Cardiac septum (tissue), 1 donor: ENCODE measurements at regions not wholly inside any gene's neighbourhood (a gene's known extent, or its start where the extent isn't known, plus 50 kb on each side); places are given as distances from the start of the nearest gene placed in this dataset.
A peak's percentile ranks its signal among the peaks of the same experiment; 100 is the strongest.
"Not testable (repeated sequence)": the region's sequence is repeated elsewhere in the genome, so short reads cannot be mapped to it uniquely, and the experiment has no call there.

Experiments
- DNase-seq: peaks from one replicate; pipeline ENCODE4 v3.0.0-alpha.2; 2020; ENCODE audit warnings: low spot score
- intact Hi-C: fragments of 100-400 bp; cut with DNase I; formaldehyde crosslinking; loops from one replicate; pipeline ENCODE4 v1.14.0; 2022
- donor health status: DM: no; HTN: no; CAD: no.

DNA sequence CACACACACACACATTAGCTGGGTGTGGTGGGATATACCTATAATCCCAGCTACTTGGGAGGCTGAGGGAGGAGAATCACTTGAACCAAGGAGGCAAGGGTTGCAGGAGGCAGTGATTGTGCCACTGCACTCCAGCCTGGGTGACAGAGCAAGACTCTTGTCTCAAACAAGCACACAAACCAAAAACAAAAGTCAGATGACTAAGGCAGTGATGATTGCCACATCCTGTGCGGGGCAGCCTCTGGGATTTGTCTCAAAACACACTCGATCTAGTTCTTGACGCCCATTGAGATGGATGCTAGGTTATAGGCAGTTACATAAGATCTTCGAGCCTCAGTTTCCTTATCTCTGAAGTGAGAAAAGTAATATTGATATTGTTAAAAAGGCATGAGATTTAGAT is 57.8 kb upstream of the NBPF8 start:
- DNase-seq, intact Hi-C loops: not testable (repeated sequence)

DNA sequence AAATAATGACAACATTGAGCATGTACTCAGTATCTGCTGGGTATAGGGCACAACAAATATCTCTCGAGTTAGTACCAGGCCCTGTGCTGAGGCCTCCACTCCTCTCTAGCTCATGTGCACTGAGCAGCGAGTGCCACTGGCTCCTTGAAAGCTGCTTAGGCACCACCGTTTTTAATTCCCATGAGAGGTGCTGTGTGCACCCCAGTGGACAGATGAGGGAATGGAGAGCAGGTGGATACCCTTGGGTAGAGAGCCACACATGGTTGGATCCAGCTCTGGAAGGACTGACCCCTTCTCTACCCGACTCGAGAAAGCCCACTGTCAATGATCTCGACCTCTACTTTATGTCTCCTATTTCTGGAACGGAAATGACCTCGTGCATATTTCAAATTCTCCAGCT is 58.7 kb upstream of the NBPF8 start:
- DNase-seq, result not testable (repeated sequence)

DNA sequence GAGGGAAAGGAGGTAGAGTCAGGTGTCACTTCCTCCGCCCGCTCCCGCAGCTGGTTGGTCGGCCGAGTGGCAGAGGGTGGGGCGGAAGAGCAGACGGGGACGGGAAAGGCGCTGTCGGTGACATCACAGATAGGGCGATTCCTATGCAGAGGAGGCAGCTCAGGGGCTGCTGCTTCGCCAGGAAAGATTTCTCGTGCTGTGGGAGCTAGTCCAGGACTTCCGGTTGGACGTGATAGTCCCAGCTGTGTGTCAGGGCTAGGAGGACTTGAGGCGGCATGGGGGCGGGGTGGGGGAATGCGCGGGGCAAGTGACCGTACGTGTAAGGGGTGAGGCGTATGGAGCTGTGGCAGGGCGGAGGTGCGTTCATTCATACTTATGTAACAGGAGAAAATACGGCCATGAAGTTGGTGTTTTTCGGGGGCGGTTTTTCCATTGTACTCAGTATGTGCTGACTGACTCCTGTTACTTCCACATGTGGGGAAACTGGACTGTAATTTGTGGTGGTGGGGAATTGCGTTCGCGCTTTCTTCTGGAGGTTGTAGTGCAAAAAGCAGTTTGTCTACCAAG is 60.1 kb upstream of the NBPF8 start:
- intact Hi-C loops, result not testable (repeated sequence)
- peak; percentile 81 for DNase-seq

More for the DNA sequence above, 58.7 kb upstream of the NBPF8 start:
- intact Hi-C loops, result not testable (repeated sequence)

DNA sequence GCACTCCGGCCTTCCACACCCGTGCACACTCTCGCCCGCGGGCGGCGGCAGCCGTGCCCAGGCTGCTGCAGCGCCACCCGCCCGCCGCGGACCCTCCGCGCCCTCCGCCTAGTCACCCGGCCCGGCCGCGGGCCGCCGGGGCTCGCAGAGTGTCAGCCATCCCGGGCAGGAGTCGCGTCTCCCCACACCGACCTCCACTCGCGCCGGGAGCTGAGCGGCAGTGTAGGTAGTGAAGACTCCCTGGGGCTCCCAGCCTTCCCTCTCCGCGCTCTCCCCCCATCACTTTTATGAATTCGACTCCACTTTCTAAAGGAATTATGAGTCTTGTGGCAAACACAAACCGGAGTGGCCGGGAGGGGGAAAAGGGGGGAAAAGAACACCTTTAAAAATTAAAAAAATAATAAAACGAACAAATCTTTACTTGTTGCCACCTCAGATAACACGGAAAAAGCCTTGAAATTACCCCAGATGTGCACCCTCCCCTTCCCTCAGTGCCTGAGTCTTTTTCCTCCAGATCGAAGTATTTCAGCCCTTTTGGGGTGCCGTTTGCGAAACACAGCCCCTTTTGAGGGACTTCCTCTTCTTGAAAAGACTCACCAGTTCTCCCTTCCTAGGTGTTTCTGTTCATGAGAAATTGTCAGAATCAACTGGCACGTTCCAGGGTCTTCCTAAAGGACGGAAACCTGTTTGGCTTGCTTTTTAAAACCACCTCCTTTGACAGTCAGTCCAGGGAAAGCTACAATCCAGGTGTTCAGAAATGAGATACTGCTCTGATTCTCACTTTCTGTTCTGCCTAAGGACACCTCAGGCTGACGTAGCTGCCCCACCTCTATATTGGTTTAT is 72.4 kb upstream of the NBPF8 start:
- intact Hi-C loops, result not testable (repeated sequence)
- peak; percentile 72 for DNase-seq

DNA sequence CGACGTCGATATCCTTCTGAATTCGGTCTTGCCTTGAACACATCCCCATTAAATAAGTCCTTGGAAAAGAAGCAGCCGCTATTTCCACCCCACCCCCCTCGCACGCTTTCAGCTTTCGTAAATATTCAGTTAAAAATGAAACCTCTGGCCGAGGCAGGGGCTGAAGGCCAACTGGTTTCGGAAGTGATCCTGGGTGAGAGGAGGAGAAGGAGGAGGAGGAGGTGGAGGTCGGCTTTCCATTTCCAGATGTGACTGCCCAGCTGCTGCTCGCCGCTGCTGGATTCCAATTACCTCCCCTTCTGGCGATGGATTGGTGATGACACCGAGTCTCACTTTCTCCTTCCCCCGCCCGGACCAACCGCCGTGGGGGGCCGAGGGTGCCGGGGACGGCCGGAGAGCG is 73.1 kb upstream of the NBPF8 start:
- DNase-seq, intact Hi-C loops: not testable (repeated sequence)

- not testable (repeated sequence) for DNase-seq
Measured at GRCh38 chr1:120340838-120341751, 73.7 kb upstream of the NBPF8 start.

DNA sequence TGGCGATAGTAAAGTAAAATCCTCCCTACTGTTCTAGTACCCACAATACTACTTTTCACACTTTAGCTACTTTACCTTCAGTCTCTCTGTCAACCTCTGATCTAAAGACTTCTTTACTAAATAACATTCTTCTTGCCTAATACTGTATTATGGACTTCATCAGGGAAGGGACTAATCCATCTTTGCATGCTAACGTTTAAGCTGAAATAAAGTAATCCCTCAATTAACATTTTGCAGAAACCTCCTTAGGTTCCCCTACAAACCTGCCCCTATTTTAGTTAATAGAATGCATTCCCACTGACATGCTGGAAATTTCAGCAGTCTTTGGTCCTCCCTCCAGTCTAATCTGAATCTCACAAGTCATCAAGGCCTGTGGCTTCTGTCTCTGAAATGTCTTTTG is 99.1 kb upstream of the NBPF8 start:
- intact Hi-C loops, result not testable (repeated sequence)

More at GRCh38 chr1:120340838-120341751, 73.7 kb upstream of the NBPF8 start:
- intact Hi-C loops, result not testable (repeated sequence)

GRCh38 chr1:120311930-120312329 is 102.9 kb upstream of the NBPF8 start:
- intact Hi-C loops, DNase-seq: not testable (repeated sequence)

More for the DNA sequence above, 99.1 kb upstream of the NBPF8 start:
- not testable (repeated sequence) for DNase-seq

DNA sequence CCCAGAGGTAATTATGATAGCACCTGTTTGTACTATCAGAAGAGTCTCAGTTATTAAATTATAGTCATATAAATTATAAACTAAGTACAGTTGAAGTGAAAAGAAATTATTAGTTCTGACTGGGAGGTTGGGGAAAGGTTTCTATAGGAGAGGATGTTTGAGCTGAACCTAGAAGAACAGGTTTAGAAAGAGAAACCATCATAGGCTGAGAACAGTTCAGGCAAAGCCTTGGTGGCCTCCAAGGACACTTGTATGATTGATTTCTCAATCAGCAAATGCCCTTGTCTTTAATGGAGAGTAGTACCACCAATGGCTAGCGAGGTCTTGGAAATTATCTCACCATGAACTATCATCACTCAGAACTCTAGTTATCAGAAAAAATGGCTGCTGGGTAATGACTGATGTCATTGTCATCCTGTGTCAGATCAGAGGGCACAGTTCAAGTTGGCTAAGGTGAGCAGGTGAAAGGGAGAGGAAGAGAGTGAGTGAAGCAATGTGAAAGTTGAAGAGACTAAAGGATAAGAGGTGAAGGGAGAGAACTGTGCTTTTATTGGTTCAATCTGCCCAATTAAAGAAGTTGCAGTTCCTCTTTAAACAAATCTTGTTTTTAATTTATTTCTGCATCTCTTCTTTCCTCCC is 105.8 kb upstream of the NBPF8 start:
- intact Hi-C loops, DNase-seq: not testable (repeated sequence)

- DNase-seq, intact Hi-C loops: not testable (repeated sequence)
Measured at GRCh38 chr1:120305046-120305445, 109.8 kb upstream of the NBPF8 start.

- intact Hi-C loops, DNase-seq: not testable (repeated sequence)
Measured at GRCh38 chr1:120304341-120304740, 110.5 kb upstream of the NBPF8 start.

DNA sequence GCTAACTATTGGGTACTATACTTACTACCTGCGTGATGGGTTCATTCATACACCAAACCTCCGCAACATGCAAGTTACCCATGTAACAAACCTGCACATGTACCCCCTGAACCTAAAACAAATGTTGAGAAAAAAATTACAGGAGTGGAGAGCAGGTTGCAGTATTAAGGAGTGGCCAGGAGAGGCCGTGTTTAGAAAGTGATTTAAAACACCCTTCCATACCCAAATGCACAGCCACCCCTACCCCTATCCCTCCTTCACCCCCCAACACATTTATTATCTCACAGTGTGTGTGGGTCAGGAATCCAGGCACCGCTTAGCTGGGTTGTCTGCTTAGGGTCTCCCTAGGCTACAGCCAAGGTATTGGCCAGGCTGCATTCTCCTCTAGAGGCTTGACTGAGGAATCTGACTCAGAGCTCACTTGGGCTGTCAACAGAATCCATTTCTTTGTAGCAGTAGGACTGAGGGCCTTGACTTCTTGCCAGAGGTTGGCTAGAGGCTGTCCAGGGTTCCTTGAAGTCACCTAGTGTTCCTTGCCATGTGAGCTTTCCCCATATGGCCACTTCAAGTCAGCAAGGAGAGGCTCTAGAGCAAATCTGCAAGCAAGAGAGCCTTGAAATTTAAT is 115.3 kb upstream of the NBPF8 start:
- intact Hi-C loops, DNase-seq: not testable (repeated sequence)

DNA sequence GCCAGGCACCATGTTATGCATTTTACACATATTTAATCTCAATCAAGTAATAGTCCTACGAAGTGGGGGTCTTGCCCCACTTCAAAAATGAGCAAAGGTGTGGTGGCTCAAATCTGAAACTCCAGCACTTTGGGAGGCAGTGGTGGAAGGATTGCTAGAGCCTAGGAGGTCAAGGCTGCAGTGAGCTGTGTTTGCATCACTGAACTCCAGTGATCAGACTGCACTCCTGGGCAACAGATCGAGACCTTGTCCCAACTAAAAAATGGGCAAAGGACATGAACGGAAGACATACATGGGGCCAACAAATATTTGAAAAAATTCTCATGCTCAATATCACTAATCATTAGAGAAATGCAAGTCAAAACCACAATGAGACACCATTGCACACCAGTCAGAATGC is 116.3 kb upstream of the NBPF8 start:
- DNase-seq, intact Hi-C loops: not testable (repeated sequence)

GRCh38 chr1:120297345-120297953 is 117.4 kb upstream of the NBPF8 start:
- DNase-seq, intact Hi-C loops: not testable (repeated sequence)

- intact Hi-C loops, result not testable (repeated sequence)
Measured at GRCh38 chr1:120290105-120290504, 113.8 kb upstream of the SEC22B start.

GRCh38 chr1:120289601-120290074 is 113.3 kb upstream of the SEC22B start:
- DNase-seq, intact Hi-C loops: not testable (repeated sequence)

More at GRCh38 chr1:120290105-120290504, 113.8 kb upstream of the SEC22B start:
- DNase-seq, result not testable (repeated sequence)

GRCh38 chr1:120288814-120289600 is 112.7 kb upstream of the SEC22B start:
- DNase-seq, intact Hi-C loops: not testable (repeated sequence)
